HL-60/S4 treated with phorbol 12-myristate 13-acetate at 8.2 ng/mL for 4 days and 3 days (cell line): ENCODE measurements at regions not wholly inside any gene's neighbourhood (a gene's known extent, or its start where the extent isn't known, plus 50 kb on each side); places are given as distances from the start of the nearest gene placed in this dataset.
"Not testable (repeated sequence)": the region's sequence is repeated elsewhere in the genome, so short reads cannot be mapped to it uniquely, and the experiment has no call there.

Source experiments
- in situ Hi-C: fragments of 300-500 bp; cut with MboI; formaldehyde crosslinking; loops from 2 replicates; pipeline ENCODE4 v1.15.0; 2022; ENCODE audit warnings: low sequenced_read_pairs

DNA sequence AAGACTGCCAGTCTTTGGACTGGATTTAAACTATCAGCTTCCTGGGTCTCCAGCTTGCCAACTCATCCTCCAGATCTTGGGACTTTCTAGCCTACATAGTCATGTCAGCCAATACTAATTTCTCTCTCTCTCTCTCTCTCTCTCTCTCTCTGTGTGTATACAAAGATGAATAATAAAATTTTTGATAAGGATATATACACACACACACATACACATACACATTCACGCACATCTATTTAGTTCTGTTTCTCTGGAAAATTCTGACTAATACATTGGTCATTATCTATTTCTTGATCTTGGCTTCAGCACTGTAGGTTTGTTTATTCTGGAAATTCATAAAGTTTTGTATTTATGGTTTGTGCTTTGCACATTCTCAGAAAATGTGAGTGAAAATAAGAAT is 1606.2 kb upstream of the NUDT12 start:
- in situ Hi-C loops = no loop called here

DNA sequence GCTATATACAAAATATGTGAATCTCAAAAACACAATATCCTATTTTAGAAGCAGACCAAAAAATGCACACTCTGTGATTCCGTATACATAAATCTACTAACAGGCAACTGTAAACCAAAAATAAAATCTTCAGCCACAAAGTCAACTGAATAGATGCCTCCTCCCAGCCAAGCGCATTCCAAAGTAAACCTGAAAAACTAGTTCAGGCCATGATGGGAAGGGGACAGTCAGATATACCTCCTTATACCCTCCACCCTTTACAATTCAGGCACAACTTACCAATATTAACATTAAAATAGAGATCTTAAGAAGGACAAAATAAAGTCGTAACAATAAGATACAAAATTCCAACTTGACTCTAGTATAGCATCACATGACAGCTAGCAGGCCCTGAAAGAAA is 1604.5 kb upstream of the NUDT12 start:
- in situ Hi-C loops = no loop called here

DNA sequence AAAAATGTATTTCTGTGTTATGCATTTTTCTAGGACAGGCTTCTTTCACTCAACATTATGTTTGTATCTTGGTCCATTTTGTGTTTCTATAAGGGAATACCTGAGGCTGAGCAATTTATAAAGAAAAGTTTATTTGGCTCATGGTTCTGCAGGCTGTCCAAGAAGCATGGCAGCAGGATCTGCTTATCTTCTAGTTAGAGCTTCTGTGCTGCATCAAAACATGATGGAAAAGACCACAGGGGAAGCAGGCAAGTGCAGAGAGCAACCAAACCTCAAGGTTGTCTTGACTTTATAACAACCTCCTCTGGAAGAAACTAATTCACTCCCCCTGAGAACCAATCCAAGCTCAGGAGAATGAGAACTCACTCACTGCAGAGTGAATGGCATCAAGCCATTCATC is 1601.0 kb upstream of the NUDT12 start:
- in situ Hi-C loops = no loop called here

DNA sequence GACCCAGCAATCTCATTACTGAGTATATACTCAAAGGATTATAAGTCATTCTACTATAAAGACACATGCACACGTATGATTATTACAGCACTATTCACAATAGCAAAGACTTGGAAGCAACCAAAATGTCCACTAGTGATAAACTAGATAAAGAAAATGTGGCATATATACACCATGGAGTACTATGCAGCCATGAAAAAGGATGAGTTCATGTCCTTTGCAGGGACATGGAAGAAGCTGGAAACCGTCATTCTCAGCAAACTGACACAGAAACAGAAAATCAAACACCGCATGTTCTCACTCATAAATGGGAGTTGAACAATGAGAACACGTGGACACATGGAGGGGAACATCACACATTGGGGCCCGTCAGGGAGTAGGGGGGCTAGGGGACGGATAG is 1600.0 kb upstream of the NUDT12 start:
- in situ Hi-C loops = not testable (repeated sequence)

DNA sequence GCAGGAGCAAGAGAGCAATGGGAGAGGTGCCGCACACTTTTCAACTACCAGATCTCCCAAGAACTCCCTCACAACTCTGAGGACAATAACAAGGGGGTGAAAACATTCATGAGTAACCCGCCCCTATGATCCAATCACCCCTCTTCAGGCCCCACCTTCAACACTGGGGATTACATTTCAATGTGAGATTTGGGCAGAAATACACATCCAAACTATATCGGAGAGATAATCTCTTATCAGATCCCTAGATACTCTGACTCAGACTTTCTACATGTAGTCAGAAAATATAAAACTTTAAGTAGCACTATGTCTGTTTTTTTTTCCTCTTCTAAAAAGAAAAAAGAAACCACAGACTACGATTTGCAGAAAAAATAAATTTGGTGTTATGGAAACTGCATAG is 1595.9 kb upstream of the NUDT12 start:
- in situ Hi-C loops = no loop called here

DNA sequence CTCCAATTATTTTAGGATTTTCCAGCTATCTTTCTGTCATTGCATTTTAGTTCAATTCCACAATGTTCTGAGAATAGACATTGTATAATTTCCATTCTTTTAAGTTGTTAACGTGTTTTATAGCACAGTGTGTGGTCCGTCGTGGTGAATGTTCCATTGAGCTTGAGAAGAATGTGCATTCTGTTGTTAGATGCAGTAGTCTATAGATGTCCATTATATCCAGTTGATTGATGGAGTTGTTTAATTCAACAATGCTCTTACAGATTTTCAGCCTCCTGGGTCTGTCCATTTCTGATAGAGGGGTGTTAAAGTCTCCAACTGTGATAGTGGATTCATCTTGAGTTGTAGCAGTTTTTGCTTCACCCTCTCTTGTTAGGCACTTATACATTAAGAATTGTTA is 1587.7 kb upstream of the NUDT12 start:
- in situ Hi-C loops = no loop called here

DNA sequence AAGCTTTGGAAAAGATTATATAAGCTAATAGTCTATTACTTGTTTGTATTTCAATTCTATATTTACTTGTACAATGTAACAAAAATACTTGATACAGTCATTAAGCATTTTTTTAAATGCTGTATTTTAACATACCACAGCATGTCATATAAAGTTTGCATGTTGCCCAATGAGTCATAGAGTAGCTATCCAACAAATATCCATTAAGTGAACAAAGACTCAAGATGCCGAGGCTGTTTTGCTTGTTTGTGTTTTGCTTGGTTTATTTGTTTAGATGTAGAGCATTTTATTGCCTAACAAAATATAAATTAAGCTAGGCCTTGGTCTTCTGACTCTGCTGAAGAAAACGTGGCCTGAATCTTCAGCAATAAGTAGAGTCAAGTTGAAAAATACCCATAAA is 1584.3 kb upstream of the NUDT12 start:
- in situ Hi-C loops = no loop called here

DNA sequence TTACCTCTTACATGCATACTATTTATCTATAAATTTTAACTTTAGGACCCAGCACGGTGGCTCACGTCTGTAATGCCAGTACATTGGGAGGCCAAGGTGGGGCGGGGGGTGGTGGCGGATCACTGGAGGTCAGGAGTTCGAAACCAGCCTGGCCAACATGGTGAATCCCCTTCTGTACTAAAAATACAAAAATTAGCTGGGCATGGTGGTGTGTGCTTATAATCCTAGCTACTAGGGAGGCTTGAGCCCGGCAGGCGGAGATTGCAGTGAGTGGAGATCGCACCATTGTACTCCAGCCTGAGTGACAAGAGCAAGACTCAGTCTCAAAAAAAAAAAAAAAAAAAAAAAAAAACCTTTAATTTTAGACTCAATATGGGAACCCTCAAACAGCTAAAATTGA is 1582.6 kb upstream of the NUDT12 start:
- in situ Hi-C loops = no loop called here

DNA sequence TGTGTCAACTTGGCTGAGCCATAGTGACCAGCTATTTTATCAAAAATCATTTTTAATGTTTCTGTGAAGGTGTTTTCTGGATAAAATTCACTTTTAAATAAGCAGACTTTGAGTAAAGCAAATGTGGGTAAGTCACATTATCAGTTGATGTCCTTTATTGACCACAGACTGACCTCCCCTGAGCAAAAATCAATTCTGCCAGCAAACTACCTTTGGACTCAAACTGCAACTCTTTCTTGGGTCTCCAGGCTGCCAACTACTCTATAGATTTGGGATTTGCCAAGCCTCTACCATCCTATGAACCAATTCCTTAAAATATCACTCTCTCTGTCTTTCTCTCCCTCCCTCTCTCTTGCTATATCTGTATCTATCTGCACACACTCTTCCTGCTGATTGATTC is 1571.7 kb upstream of the NUDT12 start:
- in situ Hi-C loops = no loop called here

DNA sequence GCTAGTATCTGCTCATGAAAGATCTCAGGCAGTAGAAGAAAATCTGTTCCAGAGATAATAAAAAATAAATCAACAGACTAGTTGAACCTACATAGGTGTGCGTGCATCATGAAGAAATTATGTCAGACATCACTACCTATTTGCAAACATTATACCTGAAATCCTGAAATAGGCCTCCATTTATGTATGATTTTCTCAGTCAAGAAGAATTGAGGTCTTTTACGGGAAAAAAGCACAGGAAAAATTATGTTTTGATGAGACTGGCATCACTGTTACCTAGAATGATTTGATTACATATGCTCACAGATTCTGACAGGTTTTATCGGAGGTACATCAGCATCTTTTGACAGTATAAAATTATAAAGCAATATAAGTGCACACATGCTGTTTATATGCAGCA is 1570.5 kb upstream of the NUDT12 start:
- in situ Hi-C loops = no loop called here

DNA sequence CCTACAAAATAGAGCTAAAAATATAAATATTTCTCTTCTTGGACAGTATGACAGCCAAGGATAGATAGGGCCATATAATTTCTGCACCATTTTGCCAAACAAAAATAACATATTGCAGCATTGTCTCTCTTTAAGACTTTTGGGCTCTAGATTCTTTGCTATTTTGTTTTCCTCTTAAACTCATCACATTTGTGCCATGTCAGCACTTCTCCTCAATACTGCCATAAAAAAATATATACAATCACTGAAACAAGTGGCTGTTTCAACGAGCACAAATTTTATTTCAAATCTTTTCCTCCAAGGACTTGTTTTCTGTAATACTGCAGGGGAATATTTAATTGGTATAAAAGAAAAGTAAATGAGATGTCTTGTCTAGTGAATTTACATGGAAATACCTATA is 1570.0 kb upstream of the NUDT12 start:
- in situ Hi-C loops = no loop called here

DNA sequence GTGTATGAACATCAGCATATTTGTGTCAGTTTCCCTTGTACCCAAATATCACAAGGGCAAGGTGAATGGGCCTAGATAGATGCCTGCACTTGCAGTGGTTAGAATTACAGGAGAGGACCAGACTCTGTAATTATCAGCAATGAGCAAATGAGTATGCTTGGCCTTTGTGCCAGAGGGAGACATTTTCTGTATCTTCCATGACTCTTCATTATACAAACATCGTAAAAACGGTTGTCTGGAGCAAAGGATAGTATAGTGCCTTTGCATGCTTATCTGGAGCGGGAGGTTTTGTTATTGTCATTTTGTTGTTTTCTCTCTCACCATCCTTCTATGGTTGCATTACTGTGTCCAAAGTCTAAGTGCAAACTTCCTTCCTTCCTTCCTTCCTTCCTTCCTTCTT is 1568.5 kb upstream of the NUDT12 start:
- in situ Hi-C loops = no loop called here

DNA sequence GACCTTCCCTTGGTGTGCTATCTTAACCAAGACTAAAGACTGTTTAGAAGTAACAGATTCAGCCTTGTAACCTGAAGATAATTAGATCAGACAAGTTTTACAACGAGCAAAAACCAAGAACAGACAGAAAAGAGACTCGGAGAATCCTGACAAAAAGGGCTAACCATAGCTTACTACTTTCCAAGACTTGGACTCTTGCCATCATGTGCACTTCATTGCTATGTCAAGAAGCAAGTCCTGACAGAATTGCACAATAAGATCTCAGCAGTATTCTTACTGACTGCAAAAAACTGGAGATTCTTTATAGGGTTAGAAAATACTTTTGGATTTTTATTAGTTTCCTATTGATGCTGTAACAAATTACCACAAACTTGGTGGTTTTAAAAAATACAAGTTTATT is 1539.0 kb upstream of the NUDT12 start:
- in situ Hi-C loops = no loop called here

DNA sequence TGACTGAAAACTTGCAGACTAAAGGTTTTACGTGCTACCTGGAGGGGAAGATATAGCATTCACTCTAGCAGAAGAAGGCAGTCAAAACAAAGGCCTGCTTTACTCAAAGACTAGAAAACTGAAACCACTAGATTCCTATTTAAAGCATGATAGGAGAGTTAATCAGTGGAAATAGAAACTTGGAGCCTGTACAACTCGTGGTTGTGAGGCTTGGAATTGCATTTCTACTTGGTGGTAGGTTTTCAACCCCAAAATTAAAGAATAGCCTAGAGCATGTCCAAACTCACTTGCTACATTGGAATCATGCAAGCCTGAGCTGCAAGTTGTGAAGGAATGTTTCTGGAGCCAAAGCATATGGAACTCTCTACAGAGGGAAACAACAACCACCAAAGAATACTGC is 1526.4 kb upstream of the NUDT12 start:
- in situ Hi-C loops = no loop called here

DNA sequence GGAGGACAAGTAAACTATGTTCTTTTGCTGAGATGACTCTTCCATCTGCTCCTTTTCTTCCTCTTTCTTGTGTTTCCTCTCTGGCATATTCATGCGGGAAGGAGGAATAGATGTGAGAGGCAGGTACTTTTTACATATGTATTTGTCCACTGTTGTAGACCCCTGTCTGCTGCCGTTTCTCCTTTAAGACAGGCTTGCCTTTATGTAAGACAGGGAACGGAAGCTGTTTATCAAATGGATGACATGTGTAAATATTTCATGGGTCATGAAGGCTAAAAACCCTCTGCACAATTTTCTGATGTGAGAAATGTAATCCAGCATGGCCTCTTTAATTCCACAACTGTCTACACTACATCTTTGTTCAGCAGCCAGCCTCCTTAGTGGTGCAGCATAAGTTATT is 1525.5 kb upstream of the NUDT12 start:
- in situ Hi-C loops = no loop called here

DNA sequence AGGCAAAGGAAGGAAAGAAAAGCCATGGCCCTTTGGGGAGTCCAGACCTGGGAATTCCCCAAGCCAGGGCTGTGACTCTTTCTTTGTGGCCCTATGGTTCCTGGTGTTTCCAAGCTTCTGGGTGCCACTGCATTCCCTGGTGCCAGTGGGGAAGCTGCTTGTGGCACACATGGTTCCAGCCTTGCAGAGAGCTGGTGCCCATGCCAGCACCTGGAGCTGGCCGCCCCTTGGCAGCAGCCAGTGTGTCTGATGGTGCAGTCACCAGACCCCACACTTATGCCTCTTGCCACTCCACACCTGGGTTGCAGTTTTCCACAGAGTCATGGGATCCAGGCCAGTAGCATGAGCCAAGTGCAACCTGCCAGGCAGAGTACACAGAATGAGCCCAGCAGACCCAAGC is 1495.3 kb upstream of the NUDT12 start:
- in situ Hi-C loops = no loop called here

DNA sequence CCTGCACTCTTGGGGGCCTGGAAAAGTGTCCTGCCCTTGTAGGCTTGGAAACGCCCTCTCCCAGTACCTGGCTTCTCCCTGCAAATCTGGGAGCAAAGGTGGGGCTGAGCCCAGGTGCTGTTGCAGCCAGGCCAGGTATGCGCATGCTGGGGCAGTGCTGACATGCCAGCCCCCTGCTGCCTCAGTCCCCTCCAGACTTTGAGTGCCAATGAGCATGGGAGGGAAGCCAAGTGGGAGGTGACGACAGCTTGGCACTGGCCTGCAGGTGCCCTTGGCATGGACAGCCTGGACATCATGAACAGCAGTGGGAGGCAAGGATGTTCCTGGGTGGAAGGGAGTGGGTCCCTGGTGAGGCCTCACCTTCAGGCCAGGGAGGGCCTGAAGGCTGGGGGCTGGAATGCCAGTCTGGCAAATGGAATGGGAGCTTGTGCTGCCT is 1494.4 kb upstream of the NUDT12 start:
- in situ Hi-C loops = no loop called here

DNA sequence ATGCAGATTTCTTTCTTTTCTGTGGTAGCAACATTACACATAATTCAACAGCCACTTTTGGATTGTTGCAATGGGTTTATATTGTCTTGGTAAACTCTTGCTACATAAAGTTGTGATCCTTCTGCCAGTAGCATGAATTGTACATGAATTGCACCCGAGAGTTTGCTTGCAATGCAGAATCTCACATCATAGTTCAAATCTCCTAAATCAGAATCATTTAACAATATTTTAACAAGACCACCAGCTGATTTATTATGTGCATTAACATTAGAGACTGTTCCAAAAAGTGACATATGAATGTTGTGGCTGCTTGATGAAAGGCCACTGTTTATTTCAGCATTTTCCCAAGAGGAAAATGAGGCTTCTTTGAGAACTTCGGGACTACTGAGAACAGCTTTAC is 1491.8 kb upstream of the NUDT12 start:
- in situ Hi-C loops = no loop called here

DNA sequence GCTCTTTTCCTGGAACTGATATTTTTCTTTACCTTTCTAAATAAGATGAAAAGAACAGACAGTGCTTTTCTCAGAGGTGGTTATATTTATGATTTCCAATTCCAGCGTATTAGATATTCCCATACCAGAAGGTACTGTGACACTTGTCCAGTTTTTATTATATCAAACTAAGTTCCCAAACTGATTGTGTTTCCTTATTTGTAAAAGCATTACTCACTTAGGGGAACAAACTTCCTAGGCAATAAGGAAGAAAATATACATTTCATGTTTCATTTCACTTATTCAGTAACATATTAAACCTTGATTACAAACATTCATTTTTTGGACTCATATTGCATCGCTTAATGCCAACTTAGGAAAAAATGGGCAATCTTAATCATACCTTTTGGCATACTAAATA is 1480.0 kb upstream of the NUDT12 start:
- in situ Hi-C loops = no loop called here

DNA sequence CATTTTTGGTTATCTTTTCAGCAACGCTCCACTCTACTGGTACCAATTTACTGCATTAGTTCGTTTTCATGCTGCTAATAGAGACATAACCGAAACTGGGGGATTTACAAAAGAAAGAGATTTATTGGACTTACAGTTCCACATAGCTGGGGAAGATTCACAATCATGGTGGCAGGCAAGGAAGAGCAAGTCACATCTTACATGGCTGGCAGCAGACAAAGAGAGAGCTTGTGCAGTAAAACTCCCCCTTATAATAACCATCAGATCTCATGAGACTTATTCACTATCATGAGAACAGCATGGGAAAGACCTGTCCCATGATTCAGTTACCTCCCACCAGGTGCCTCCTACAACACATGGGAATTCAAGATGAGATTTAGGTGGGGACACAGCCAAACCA is 1474.2 kb upstream of the NUDT12 start:
- in situ Hi-C loops = not testable (repeated sequence)

DNA sequence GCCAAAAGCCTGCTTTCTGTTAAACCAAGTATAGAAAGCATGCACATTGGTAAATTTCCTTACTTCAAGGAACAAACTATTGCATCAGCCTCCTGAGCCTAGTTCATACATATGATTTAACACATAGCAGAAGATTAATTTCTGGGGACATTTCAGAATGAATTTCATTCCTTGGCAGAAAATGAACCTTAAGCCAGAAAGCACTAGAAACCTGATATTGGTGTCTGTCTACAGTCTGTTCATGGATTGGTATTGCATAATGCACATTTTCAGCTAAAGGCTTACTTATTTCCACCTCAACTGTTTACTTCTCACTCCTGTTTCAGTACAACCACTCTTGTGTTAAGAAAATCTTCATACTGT is 1471.8 kb upstream of the NUDT12 start:
- in situ Hi-C loops = no loop called here

DNA sequence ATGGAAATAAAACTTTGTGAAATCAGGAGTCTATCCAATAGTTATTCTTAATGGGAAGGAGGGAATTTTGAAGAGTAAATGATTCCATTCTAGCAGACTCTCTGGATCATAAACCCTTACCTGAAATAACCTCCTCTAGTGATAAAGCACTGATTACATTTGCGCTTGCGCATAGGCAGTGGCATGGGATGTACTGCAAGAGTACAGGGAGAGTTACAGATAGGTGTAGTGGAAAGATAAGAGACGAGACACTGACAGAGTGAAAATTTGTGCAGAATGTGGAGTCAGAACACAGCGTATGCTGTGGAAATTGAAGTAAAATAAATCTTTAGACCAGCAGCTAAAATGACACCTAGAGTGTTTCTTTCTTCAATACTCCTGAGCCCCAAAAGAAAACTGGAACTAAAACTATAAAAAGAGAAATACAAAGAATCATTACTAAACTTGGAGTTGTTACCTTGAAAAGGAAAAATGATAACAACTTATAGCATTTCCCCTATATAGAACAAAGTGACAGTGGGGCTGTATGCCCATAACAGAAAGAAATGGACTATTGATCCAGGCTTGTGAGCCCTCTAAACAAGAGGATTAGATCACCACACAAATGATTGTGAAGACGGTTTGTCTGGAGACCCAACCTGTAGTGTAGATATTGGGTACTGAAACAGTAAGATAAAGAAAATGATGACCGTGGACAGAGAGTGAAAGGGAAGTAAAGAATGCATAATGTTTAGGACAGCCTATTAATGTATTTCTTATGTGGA is 1471.2 kb upstream of the NUDT12 start:
- in situ Hi-C loops = no loop called here

DNA sequence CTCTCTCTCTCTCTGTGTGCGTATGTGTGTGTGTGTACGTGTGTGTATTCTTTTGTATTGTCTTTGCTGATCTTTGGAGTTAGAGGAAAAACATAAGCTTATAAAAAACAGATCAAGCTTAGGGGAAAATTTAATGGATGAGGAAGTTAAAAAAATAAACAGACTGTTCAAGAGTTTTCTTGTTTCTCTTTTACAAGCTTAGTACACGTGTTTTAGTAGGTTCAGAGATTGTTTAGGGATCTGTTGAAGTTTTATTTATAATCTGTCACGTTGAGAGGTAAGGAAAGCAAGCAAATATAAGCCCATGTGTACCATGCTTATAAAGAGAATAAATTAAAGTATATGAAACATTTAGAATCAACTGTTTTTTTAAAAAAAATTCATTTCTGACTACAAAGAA is 1470.3 kb upstream of the NUDT12 start:
- in situ Hi-C loops = no loop called here
